Stimulated activated CD4-positive, alpha-beta T cell treated with anti-CD3 and anti-CD28 coated beads, Interleukin-12 subunit alpha, Interleukin-12 subunit beta, amount 100 ng/mL, for 24 hours (primary cell): ENCODE measurements at regions not wholly inside any gene's neighbourhood (a gene's known extent, or its start where the extent isn't known, plus 50 kb on each side); places are given as distances from the start of the nearest gene placed in this dataset.

Experiments
- DNase-seq, 2 experiments: peaks; one replicate each; pipeline ENCODE4 v3.0.0-alpha.2; 2020; ENCODE audit warnings: low read depth in 2 of 2

GRCh38 chr5:4078544-4078943, 482.9 kb downstream of the IRX1 start:
- DNase-seq = no peak

DNA sequence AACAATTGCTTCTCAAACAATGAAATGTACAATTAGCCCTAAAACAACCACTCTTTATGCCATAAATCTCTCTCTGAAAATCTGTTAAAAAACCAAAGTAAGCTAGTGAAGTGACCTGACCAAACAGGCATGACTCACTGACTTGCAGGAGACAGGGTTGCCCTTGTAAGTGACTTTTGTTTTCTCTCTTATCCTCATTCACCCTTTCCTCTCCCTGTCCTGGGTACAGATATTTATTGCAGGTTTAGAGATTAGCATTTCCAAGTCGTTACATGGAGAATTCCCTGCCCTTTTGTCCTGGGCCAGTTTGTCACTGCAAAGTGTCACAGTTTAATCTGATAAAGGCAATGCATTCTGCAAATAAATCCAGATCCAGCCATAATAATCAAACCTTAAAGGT, 484.2 kb downstream of the IRX1 start:
- no peak for DNase-seq

- DNase-seq = no peak
These were observed 484.7 kb downstream of the IRX1 start for GRCh38 chr5:4080370-4080769.

DNA sequence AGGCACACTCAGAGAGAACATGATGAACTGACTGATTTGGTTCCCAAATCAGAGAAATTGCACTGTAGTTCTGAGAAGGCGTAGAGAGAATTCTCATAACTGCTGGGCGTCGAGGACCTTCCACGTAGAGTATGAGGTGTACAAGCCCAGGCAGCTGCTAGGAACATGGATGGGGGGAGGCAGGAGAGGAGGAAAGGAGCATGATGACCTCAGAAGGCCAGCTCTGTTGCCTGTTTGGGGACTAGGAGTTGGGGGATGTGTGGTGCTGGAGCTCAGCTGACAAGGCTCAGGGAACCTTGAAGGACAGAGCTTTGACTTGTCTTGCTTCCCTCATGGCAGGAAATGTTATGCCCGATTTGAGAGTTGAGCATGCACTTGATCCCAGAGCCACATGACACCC, 485.4 kb downstream of the IRX1 start:
- DNase-seq = no peak

- DNase-seq = no peak
These were observed 485.8 kb downstream of the IRX1 start for GRCh38 chr5:4081466-4081865.

GRCh38 chr5:4082966-4083564, 487.4 kb downstream of the IRX1 start:
- DNase-seq = no peak

- no peak for DNase-seq
These were observed 488.1 kb downstream of the IRX1 start for GRCh38 chr5:4083591-4084337.

GRCh38 chr5:4086081-4086480, 490.4 kb downstream of the IRX1 start:
- DNase-seq = no peak

DNA sequence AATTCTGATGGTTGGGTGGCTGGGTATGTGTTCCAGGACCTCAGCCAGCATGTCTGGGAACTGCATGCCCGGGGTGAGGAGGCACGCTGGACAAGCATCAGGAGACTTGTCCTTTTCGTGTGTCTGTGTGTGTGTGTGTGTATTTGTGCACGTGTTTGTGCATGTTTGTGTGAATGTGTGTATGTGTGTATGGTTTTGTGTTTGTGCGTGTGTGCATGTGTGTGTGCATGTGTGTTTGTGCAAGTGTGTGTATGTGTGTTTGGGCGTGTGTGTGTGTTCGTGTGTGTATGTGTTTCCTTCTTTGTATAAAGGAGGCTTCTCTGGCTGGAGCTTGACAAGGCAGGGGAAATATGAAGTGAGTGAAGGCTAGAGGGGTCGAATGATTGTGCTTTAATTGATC, 491.5 kb downstream of the IRX1 start:
- DNase-seq = no peak

DNA sequence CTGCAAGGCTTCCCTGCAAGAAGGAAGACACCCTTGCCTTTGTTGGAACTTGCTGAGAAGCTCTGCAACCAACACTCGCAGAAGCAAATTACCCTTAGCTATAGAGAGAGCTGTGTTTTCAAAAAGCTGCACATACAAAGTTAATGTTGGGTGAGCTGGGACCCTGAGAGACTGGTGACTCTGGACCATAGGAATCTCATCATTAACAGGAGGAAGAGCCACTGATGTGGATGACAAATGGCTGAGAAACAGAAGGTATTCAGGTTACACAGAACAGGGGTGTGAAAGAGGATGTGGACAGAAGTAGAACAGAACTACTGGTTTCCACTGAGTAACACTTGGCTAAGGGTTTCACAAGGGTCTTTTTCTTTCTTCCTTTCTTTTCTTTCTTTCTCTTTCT, 493.5 kb downstream of the IRX1 start:
- DNase-seq = no peak

DNA sequence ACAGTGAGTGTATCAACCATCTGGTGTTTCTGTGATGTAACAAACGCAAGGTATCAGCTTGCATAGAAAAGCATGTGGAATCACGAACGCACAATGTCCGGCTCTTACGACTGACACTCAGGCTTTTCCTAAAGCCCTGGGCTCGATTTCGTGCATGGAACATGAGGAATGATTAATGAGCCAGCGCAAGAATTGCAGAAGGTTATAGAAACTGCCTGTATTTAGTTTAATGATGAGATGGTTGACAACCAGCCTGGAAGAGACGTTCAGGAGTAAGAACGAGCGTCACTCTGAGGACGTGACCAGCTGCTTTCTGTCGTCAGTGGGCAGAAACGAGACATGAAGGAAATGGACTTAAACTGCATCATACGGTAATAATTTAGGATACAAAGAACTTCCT, 497.6 kb downstream of the IRX1 start:
- no peak for DNase-seq

- DNase-seq = no peak
These were observed 498.3 kb downstream of the IRX1 start for GRCh38 chr5:4093970-4094369.

- DNase-seq = no peak
These were observed 500.4 kb downstream of the IRX1 start for GRCh38 chr5:4095918-4096630.

GRCh38 chr5:4097199-4097598, 501.6 kb downstream of the IRX1 start:
- no peak for DNase-seq

GRCh38 chr5:4098226-4098625, 502.6 kb downstream of the IRX1 start:
- no peak for DNase-seq

DNA sequence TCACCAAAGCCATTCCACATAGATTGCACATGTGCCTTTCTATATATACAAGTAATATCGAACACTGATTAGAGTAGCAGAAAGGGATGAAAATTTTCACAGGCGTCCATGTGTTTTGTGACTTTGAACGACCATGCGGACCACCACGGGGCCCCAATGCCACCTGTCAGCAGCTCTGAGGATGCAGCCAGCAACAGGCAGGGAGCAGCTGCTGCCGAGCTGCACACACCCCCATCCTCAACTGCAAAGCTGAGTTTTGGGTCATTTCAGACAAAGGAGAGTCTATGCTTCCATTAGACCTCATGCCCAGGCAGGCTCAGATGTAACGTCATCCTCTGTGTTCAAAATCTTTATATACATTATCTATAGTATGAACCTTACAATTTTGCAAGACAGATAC, 503.8 kb downstream of the IRX1 start:
- no peak for DNase-seq

- DNase-seq = no peak
These were observed 505.1 kb downstream of the IRX1 start for GRCh38 chr5:4100739-4101138.

DNA sequence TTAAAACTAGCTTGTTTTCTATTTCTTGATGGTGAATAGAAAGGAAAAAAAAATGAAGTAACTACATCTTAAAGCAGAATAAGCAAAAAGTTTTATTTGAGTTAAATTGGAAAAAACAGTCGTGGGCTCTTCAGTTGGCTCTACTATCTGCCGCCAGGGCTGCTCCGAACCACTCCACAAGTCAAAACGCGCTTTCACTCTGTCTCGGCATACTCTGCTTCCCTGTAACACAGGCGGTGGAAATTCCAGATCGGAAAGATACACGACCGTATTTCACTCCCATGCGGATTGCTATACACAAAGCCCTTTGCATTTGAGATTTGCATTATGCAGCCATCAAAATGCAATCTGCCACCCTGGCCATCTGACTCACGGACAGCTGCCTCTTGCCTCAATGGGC, 505.6 kb downstream of the IRX1 start:
- no peak for DNase-seq

- no peak for DNase-seq
These were observed 509.4 kb downstream of the IRX1 start for GRCh38 chr5:4104831-4105597.

- DNase-seq = no peak
These were observed 513.1 kb downstream of the IRX1 start for GRCh38 chr5:4108690-4109089.

DNA sequence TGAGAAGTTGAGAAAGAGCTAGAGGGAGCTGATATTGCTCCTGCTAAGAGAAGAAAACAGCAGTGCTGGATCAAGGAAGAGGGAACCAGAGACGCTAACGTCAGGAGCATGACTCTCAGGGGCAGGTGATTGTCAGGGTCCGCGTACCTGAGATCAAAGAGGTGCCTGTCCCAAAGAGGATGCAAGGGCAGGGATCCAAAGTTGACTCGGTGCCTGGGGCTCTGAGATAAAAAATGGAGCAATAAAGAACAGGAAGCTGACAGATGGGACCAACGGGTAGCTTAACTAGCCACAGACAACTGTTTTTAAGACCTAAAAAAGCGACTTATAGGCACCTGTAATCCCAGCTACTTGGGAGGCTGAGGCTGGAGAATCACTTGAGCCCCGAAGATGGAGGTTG, 517.8 kb downstream of the IRX1 start:
- DNase-seq = no peak

- DNase-seq = no peak
These were observed 518.3 kb downstream of the IRX1 start for GRCh38 chr5:4113905-4114304.
